ENCODE measurements at regions not wholly inside any gene's neighbourhood (a gene's known extent, or its start where the extent isn't known, plus 50 kb on each side); places are given as distances from the start of the nearest gene placed in this dataset.

GRCh38 chr15:97078591-97078990, 748.1 kb downstream of the NR2F2 start:
- no peak for TF ChIP-seq CTCF (IDR thresholded peaks at IDR 0.05; ENCODE audit: low read depth, low read length)
- TF ChIP-seq EZH2phosphoT487 (IDR thresholded peaks at IDR 0.05; ENCODE audit: low read depth), result no peak
- Histone ChIP-seq H3K36me3 (replicated peaks; ENCODE audit: low read depth, low read length) (no peaks in the 10 kb centered on the region), H3K4me3 (ENCODE audit: low read length) (no peak overlapping the region), H3K9me3 (ENCODE audit: insufficient read depth, low read length) (no peaks in the 10 kb centered on the region), H3K27ac (ENCODE audit: low read length) (no peak overlapping the region), H3K27me3 (ENCODE audit: low read depth, low read length) (no peaks in the 10 kb centered on the region), H3K9ac (ENCODE audit: low read length) (no peak overlapping the region), H4K20me1 (ENCODE audit: insufficient read depth, low read length) (no peaks in the 10 kb centered on the region), H3K79me2 (ENCODE audit: low read length) (no peaks in the 10 kb centered on the region), H3K4me2 (ENCODE audit: low read length) (no peak overlapping the region), H3K4me1 (ENCODE audit: low read length) (no peaks in the 10 kb centered on the region), H2AFZ (ENCODE audit: low read depth, low read length) (no peak overlapping the region)

- Histone ChIP-seq H3K4me1 (ENCODE audit: low read length) (no peaks in the 10 kb centered on the region), H3K4me2 (ENCODE audit: low read length) (no peak overlapping the region), H2AFZ (ENCODE audit: low read depth, low read length) (no peak overlapping the region), H3K4me3 (ENCODE audit: low read length) (no peak overlapping the region), H3K9ac (ENCODE audit: low read length) (no peak overlapping the region), H3K27ac (ENCODE audit: low read length) (no peak overlapping the region), H4K20me1 (ENCODE audit: insufficient read depth, low read length) (no peaks in the 10 kb centered on the region), H3K27me3 (ENCODE audit: low read depth, low read length) (no peaks in the 10 kb centered on the region), H3K79me2 (ENCODE audit: low read length) (no peaks in the 10 kb centered on the region), H3K36me3 (replicated peaks; ENCODE audit: low read depth, low read length) (no peaks in the 10 kb centered on the region), H3K9me3 (ENCODE audit: insufficient read depth, low read length) (no peaks in the 10 kb centered on the region)
- TF ChIP-seq EZH2phosphoT487 (IDR thresholded peaks at IDR 0.05; ENCODE audit: low read depth), result no peak
- no peak for TF ChIP-seq CTCF (IDR thresholded peaks at IDR 0.05; ENCODE audit: low read depth, low read length)
These were observed 751.2 kb downstream of the NR2F2 start for GRCh38 chr15:97081666-97082226.

- Histone ChIP-seq H2AFZ (ENCODE audit: low read depth, low read length) (no peak overlapping the region), H3K9me3 (ENCODE audit: insufficient read depth, low read length) (no peaks in the 10 kb centered on the region), H4K20me1 (ENCODE audit: insufficient read depth, low read length) (no peaks in the 10 kb centered on the region), H3K27me3 (ENCODE audit: low read depth, low read length) (no peaks in the 10 kb centered on the region), H3K4me3 (ENCODE audit: low read length) (no peak overlapping the region), H3K79me2 (ENCODE audit: low read length) (no peaks in the 10 kb centered on the region), H3K4me1 (ENCODE audit: low read length) (no peaks in the 10 kb centered on the region), H3K9ac (ENCODE audit: low read length) (no peak overlapping the region), H3K4me2 (ENCODE audit: low read length) (no peak overlapping the region), H3K36me3 (replicated peaks; ENCODE audit: low read depth, low read length) (no peaks in the 10 kb centered on the region), H3K27ac (ENCODE audit: low read length) (no peak overlapping the region)
- no peak for TF ChIP-seq CTCF (IDR thresholded peaks at IDR 0.05; ENCODE audit: low read depth, low read length)
- TF ChIP-seq EZH2phosphoT487 (IDR thresholded peaks at IDR 0.05; ENCODE audit: low read depth), result no peak
These were observed 752.3 kb downstream of the NR2F2 start for GRCh38 chr15:97082830-97083229.

GRCh38 chr15:97084650-97085049, 754.1 kb downstream of the NR2F2 start:
- Histone ChIP-seq H3K4me2 (ENCODE audit: low read length) (no peak overlapping the region), H3K9ac (ENCODE audit: low read length) (no peak overlapping the region), H2AFZ (ENCODE audit: low read depth, low read length) (no peak overlapping the region)

More at GRCh38 chr15:97084650-97085049, 754.1 kb downstream of the NR2F2 start:
- Histone ChIP-seq H3K27ac (ENCODE audit: low read length) (no peak overlapping the region), H3K36me3 (replicated peaks; ENCODE audit: low read depth, low read length) (no peaks in the 10 kb centered on the region), H3K9me3 (ENCODE audit: insufficient read depth, low read length) (no peaks in the 10 kb centered on the region), H3K4me3 (ENCODE audit: low read length) (no peak overlapping the region), H3K27me3 (ENCODE audit: low read depth, low read length) (no peaks in the 10 kb centered on the region), H4K20me1 (ENCODE audit: insufficient read depth, low read length) (no peaks in the 10 kb centered on the region), H3K79me2 (ENCODE audit: low read length) (no peaks in the 10 kb centered on the region), H3K4me1 (ENCODE audit: low read length) (no peaks in the 10 kb centered on the region)
- no peak for TF ChIP-seq CTCF (IDR thresholded peaks at IDR 0.05; ENCODE audit: low read depth, low read length)
- no peak for TF ChIP-seq EZH2phosphoT487 (IDR thresholded peaks at IDR 0.05; ENCODE audit: low read depth)

All from OCI-LY3 (cell line).